ENCODE measurements at regions not wholly inside any gene's neighbourhood (a gene's known extent, or its start where the extent isn't known, plus 50 kb on each side); places are given as distances from the start of the nearest gene placed in this dataset.

GRCh38 chrX:5702890-5703289 is 525.8 kb downstream of the NLGN4X start:
- TF ChIP-seq POLR2AphosphoS5 (IDR thresholded peaks at IDR 0.05; ENCODE audit: low read length) (no peak), MYC (IDR thresholded peaks at IDR 0.05; ENCODE audit: insufficient read depth, insufficient read length, insufficient replicate concordance, low read length, severe bottlenecking) (no peak), ZBTB33 (IDR thresholded peaks at IDR 0.05) (no peak), TCF7 (IDR thresholded peaks at IDR 0.05; ENCODE audit: borderline replicate concordance) (no peak), BRCA1 (IDR thresholded peaks at IDR 0.05; ENCODE audit: low read depth, low read length) (no peak), MEF2B (IDR thresholded peaks at IDR 0.05; ENCODE audit: partially characterized antibody, poor library complexity, severe bottlenecking) (no peak), BACH1 (IDR thresholded peaks at IDR 0.05; ENCODE audit: borderline replicate concordance) (no peak), POLR2A (IDR thresholded peaks at IDR 0.05; ENCODE audit: low read depth, low read length) (no peak), ZNF24 (IDR thresholded peaks at IDR 0.05) (no peak), GATAD2B (conservative IDR thresholded peaks at IDR 0.05; ENCODE audit: low read depth) (no peak), GABPA (IDR thresholded peaks at IDR 0.05; ENCODE audit: low read depth) (no peak)

Measured in GM12878 (cell line).